Breast epithelium (tissue), 3 donors: ENCODE measurements at regions not wholly inside any gene's neighbourhood (a gene's known extent, or its start where the extent isn't known, plus 50 kb on each side); places are given as distances from the start of the nearest gene placed in this dataset.

Experiments
- CTCF ChIP-seq, 3 donors: fragments of 450-650 bp; IDR thresholded peaks; one replicate each; pipeline ENCODE4 v1.5.1; 2016 to 2017; ENCODE audit warnings: antibody characterized with exemption in 3 of 3, mild to moderate bottlenecking in 3 of 3, moderate library complexity in 3 of 3
- POLR2A ChIP-seq: fragments of 450-650 bp; IDR thresholded peaks from one replicate; pipeline ENCODE4 v1.6.1; 2016; ENCODE audit warnings: antibody characterized with exemption, mild to moderate bottlenecking, moderate library complexity
- POLR2AphosphoS5 ChIP-seq, 3 donors: sonication (generic); formaldehyde crosslinking; IDR thresholded peaks; one replicate each; pipeline ENCODE4 v1.6.1; 2017; ENCODE audit warnings: antibody characterized with exemption in 3 of 3

- TF ChIP-seq CTCF (IDR thresholded peaks at IDR 0.05) (no peak), POLR2A (no peak), POLR2AphosphoS5 (IDR thresholded peaks at IDR 0.05) (no peak)
These were observed 56.3 kb upstream of the DISP3 start for GRCh38 chr1:11422686-11423085.
